SK-N-SH treated with all-trans-retinoic acid at 6 μM for 48 hours (cell line): ENCODE measurements at regions not wholly inside any gene's neighbourhood (a gene's known extent, or its start where the extent isn't known, plus 50 kb on each side); places are given as distances from the start of the nearest gene placed in this dataset.

ENCODE experiments used
- CSDC2 ChIP-seq: fragments of 250-450 bp; sonication (Bioruptor Pico); IDR thresholded peaks from 2 replicates; pipeline ENCODE4 v1.5.0; 2020; ENCODE audit warnings: mild to moderate bottlenecking, moderate library complexity
- RARB ChIP-seq: fragments of 250-450 bp; sonication (Bioruptor Pico); IDR thresholded peaks from 2 replicates; pipeline ENCODE4 v1.8.0; 2021; ENCODE audit warnings: mild to moderate bottlenecking, moderate library complexity
- TOX ChIP-seq: fragments of 250-450 bp; sonication (Bioruptor Pico); IDR thresholded peaks from 2 replicates; pipeline ENCODE4 v1.8.0; 2021; ENCODE audit warnings: mild to moderate bottlenecking, moderate library complexity, borderline replicate concordance
- ZNF565 ChIP-seq: fragments of 450-650 bp; formaldehyde crosslinking; conservative IDR thresholded peaks from 2 replicates; pipeline ENCODE4 v1.5.0; 2020; ENCODE audit warnings: low read depth, mild to moderate bottlenecking, moderate library complexity
- TF ChIP-seq, protein P1 (sequence below): fragments of 250-450 bp; sonication (Bioruptor Pico); IDR thresholded peaks from 2 replicates; pipeline ENCODE4 v1.8.0; 2020; ENCODE audit warnings: mild to moderate bottlenecking, moderate library complexity, borderline replicate concordance
- TF ChIP-seq, protein P2 (sequence below): fragments of 250-450 bp; sonication (Bioruptor Pico); IDR thresholded peaks from 2 replicates; pipeline ENCODE4 v1.5.0; 2020; ENCODE audit warnings: mild to moderate bottlenecking, moderate library complexity
- TF ChIP-seq, protein P3 (sequence below): fragments of 250-450 bp; sonication (Bioruptor Pico); IDR thresholded peaks from 2 replicates; pipeline ENCODE4 v1.8.0; 2021; ENCODE audit warnings: low read depth, mild to moderate bottlenecking, moderate library complexity, borderline replicate concordance

DNA sequence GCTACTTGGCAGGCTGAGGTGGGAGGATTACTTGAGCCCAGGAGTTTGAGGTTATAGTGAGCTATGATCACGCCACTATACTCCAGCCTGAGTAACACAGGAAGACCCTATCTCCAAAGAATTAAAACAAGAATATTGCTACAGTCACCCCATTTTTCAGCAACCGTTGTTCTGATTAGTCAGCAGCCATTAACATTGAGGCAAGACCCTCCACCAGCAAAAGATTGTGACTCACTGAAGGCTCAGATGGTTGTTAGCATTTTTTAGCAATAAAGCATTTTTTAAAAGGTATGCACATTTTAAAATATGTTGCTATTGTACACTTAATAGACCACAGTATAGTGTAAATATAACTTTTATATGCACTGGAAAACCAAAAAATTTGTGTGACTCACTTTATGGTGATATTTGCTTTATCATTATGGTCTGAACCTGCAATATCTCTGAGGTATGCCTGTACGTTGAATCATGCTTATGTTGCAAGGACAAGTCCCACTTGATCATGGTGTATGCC, 492.6 kb downstream of the SQOR start:
- TF ChIP-seq TOX (CRISPR knock-in tag) (no peak), ZNF565 (no peak), CSDC2 (CRISPR knock-in tag) (no peak), RARB (CRISPR knock-in tag) (no peak)
- TF ChIP-seq, protein P1, sequence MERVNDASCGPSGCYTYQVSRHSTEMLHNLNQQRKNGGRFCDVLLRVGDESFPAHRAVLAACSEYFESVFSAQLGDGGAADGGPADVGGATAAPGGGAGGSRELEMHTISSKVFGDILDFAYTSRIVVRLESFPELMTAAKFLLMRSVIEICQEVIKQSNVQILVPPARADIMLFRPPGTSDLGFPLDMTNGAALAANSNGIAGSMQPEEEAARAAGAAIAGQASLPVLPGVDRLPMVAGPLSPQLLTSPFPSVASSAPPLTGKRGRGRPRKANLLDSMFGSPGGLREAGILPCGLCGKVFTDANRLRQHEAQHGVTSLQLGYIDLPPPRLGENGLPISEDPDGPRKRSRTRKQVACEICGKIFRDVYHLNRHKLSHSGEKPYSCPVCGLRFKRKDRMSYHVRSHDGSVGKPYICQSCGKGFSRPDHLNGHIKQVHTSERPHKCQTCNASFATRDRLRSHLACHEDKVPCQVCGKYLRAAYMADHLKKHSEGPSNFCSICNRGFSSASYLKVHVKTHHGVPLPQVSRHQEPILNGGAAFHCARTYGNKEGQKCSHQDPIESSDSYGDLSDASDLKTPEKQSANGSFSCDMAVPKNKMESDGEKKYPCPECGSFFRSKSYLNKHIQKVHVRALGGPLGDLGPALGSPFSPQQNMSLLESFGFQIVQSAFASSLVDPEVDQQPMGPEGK (CRISPR knock-in tag): no peak
- TF ChIP-seq, protein P2, sequence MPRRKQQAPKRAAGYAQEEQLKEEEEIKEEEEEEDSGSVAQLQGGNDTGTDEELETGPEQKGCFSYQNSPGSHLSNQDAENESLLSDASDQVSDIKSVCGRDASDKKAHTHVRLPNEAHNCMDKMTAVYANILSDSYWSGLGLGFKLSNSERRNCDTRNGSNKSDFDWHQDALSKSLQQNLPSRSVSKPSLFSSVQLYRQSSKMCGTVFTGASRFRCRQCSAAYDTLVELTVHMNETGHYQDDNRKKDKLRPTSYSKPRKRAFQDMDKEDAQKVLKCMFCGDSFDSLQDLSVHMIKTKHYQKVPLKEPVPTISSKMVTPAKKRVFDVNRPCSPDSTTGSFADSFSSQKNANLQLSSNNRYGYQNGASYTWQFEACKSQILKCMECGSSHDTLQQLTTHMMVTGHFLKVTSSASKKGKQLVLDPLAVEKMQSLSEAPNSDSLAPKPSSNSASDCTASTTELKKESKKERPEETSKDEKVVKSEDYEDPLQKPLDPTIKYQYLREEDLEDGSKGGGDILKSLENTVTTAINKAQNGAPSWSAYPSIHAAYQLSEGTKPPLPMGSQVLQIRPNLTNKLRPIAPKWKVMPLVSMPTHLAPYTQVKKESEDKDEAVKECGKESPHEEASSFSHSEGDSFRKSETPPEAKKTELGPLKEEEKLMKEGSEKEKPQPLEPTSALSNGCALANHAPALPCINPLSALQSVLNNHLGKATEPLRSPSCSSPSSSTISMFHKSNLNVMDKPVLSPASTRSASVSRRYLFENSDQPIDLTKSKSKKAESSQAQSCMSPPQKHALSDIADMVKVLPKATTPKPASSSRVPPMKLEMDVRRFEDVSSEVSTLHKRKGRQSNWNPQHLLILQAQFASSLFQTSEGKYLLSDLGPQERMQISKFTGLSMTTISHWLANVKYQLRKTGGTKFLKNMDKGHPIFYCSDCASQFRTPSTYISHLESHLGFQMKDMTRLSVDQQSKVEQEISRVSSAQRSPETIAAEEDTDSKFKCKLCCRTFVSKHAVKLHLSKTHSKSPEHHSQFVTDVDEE (CRISPR knock-in tag): no peak
- TF ChIP-seq, protein P3, sequence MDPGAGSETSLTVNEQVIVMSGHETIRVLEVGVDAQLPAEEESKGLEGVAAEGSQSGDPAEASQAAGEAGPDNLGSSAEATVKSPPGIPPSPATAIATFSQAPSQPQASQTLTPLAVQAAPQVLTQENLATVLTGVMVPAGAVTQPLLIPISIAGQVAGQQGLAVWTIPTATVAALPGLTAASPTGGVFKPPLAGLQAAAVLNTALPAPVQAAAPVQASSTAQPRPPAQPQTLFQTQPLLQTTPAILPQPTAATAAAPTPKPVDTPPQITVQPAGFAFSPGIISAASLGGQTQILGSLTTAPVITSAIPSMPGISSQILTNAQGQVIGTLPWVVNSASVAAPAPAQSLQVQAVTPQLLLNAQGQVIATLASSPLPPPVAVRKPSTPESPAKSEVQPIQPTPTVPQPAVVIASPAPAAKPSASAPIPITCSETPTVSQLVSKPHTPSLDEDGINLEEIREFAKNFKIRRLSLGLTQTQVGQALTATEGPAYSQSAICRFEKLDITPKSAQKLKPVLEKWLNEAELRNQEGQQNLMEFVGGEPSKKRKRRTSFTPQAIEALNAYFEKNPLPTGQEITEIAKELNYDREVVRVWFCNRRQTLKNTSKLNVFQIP (CRISPR knock-in tag): no peak
